NCI-H187 (cell line): ENCODE measurements at regions not wholly inside any gene's neighbourhood (a gene's known extent, or its start where the extent isn't known, plus 50 kb on each side); places are given as distances from the start of the nearest gene placed in this dataset.
"Not testable (repeated sequence)": the region's sequence is repeated elsewhere in the genome, so short reads cannot be mapped to it uniquely, and the experiment has no call there.

Source experiments
- DNase-seq, 2 experiments: peaks; one replicate each; lab custom pipeline; 2025; lab: John Stamatoyannopoulos, UW

DNA sequence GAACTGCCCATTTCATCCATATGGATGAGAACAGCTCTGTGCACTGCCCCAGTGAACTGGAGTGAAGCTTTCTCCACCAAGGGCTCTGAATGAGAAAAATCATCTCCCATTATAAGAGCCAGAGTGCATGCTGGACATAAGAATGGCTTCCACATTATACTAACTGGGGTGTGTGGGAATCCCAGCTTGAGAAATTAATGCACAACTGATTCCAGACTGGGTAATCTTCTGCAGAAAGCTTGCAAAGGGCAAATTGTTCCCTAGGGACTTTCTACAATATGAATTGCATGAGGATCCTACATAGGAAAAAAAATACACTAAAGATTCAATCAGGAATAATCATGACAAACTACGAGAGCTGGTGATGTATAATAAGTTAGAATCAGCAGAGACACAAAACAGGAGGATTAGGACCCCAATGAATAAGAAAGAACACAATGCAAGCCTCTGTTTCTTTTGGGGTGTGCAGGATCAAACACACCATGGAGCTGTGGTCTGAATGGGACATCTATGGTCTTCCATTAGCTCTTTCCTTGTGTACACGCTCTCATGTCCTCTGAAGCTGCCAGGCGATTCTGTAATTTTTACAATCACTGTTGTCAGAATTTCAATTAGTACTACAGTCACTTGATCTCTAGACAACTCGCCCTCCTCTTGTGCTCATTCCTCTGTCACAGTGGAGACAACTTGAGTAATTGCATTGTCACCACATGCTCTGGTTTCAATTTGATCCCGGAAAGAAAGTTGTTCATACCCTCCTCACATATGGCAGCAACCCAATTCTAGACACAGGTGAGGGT, 1327.4 kb downstream of the GATA3 start:
- no peak for DNase-seq

DNA sequence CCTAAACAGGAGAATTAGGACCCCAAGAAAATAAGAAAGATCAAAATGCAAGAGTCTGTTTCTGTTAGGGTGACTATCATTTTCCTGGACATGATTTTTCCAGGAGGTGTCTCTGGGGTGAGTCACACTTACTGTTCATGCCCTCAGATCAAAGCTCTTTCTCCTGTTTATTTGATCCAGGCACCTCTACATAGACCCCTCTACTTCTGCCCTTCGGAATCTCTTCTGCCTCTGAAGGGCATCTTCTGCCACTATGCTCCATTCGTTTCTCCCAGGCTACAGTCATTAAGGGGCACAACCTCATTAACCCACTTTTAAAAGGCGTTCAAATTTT, 1328.0 kb downstream of the GATA3 start:
- no peak for DNase-seq

GRCh38 chr10:9390516-9390915, 1336.0 kb downstream of the GATA3 start:
- DNase-seq = no peak

DNA sequence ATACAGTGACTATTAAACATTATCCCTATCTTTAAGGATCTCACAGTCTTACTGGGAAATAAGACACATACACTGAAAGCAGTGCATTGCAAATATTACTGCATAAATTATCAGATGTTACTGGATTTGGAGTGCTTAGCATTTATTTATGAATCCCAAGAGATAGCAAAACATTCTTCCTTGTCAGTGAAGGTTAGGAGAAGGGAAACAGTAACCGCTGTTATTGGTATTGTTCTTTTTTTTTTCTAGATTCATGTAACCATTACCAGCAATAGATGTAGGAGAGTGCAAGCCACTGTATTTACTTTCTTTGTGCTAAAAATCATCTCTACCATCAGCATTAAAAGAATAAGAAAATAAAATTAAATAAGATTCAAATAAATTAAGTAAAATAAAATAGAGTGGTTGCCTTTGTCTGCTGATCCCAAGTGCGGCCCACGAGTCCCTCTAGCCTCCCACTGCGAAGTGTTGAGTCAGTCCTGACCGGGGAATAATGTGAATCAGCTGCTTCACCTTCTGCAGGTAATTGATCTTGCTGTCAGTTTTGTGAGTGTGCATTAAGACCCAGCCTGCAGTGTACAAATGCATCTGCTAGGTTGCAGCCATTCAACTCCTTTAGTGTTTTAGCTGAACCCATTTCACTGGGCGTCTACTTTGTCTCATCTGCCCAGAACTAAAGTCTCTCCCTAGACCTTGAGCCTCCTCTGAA, 1344.9 kb downstream of the GATA3 start:
- DNase-seq = no peak

DNA sequence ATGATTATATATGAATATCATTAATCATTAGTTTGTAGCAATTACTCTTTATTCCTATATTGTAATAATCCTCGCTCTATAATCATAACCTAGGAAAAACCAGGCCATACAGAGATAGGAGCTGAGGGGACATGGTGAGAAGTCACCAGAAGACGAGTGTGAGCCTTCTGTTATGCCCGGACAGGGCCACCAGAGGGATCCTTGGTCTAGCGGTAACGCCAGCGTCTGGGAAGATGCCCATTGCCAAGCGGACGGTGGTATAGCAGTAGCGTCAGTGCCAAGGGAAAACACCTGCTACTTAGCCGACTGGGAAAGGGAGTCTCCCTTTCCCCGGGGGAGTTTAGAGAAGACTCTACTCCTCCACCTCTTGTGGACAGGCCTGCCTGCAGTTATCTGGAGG, 1347.6 kb downstream of the GATA3 start:
- DNase-seq = not testable (repeated sequence)

DNA sequence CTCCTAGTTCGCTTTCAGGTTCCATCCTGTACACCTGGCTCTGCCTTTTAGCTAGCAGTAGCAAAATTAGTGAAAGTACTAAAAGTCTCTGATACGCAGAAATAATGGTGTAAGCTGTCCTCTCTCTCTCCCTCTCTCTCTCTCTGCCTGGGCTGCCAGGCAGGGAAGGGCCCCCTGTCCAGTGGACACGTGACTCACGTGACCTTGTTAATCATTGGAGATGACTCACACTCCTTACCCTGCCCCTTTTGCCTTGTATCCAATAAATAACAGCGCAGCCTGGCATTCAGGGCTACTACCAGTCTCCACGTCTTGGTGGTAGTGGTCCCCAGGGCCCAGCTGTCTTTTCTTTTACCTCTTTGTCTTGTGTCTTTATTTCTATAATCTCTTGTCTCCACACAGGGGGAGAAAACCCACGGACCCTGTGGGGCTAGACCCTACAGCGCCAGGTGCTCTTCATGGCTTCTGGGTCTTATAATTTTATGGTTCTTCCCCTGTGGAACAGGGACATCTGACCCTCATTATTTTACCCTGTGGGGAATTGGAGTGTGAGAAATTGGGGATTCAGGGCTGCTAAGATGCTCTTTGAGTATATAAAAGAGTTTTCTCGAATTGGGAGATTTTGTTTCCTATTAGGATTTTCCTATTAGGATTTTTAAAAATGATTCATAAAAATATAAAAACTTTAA, 1348.2 kb downstream of the GATA3 start:
- not testable (repeated sequence) for DNase-seq

GRCh38 chr10:9407201-9407600, 1352.7 kb downstream of the GATA3 start:
- DNase-seq = not testable (repeated sequence)

GRCh38 chr10:9416331-9416730, 1361.8 kb downstream of the GATA3 start:
- DNase-seq = no peak

GRCh38 chr10:9419757-9420156, 1365.3 kb downstream of the GATA3 start:
- no peak for DNase-seq

DNA sequence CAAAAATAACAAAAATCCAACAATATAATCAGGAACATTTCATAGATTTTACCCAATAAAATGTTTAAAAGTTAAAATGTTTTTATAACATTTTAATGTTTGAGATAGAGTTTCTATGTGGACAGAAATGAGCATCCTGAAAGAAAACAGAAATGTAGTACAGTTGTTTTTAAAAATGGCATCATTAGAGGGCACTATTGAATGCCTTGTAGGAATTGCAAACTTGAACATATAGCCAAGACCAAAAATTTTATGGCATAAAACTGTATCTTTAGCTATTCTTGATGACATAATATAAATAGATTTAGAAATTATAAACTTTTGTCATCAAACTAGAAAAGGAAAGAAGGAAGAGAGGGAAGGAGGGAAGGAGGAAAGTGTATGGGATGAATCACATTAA, 1372.7 kb downstream of the GATA3 start:
- no peak for DNase-seq

DNA sequence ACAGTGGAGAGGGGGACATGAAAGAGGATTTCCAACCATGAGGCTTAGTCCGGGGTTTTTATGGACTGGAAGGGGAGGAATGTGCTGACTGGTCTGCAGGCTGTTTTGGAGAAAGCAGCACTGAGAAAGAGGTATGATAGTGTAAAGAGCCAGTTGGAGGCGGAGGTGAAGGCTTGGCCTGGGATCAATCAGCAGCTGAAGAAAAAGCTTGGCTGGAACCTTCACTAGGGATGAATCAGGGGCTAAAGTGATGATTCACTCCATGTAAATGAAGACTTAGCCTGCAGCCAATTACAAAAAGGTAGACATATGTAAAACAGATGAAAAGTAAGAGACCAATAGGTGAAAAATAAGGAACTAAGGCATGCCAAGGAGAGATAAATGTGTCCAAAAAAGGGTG, 1382.6 kb downstream of the GATA3 start:
- no peak for DNase-seq

DNA sequence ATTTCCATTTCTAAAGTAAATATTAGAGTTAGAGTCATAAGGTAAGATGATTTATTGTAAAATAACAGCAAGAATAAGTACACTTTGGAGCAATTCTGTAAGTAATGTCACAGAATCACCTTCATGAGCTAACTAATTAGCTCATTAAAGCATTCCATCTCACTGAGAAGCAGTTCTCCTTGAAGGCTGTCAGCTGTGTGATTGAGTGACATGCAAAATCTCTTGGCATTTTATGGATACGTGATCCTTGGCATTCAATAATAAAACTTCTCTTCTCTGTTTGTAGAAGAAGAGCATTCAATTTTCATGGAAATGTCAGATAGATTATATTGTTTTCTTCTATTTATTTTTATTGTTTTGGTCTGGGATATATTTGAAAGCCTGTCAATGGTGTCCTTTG, 1389.3 kb downstream of the GATA3 start:
- DNase-seq = no peak

- no peak for DNase-seq
These were observed 1395.0 kb downstream of the GATA3 start for GRCh38 chr10:9449530-9449929.

GRCh38 chr10:9450801-9451200, 1396.3 kb downstream of the GATA3 start:
- DNase-seq = no peak

GRCh38 chr10:9451211-9451773, 1396.8 kb downstream of the GATA3 start:
- DNase-seq = no peak

GRCh38 chr10:9452056-9452455, 1397.6 kb downstream of the GATA3 start:
- DNase-seq = no peak

- DNase-seq = not testable (repeated sequence)
These were observed 1399.4 kb downstream of the GATA3 start for GRCh38 chr10:9453871-9454270.

- no peak for DNase-seq
These were observed 1415.2 kb downstream of the GATA3 start for GRCh38 chr10:9469663-9470205.

DNA sequence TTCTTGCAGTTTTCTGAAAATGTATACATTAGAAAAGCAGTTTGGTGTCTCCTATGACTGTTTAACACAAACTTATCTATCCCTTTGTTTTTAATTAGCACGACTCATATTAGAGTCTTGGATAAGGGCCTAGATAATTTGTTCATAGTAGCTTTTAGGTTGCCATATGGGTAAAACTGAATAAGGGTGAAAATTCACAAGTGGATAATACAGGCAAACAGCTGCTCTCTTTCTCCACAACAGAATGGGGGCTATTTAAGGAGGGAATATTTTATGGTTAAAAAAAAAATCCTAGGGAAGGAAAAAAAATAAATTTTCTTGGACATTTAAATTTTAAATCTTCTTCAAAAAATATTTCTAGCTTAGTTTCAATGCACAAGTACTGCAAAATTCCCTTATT, 1416.1 kb downstream of the GATA3 start:
- DNase-seq = no peak

DNA sequence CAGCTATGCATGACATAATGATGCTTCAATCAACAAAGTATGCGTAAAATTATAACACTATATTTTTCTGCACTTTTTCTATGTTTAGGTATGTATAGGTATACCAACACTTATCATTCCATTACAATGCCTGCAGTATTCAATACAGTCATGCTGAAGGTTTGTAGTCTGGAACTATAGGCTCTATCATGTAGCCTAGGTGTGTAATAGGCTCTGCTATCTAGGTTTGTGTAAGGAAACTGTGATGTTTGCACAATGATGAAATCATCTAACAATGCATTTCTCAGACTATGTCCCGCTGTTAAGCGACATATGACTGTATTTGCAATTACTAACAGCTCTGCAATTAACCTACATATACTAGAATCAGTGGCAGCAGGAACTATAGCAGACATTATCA, 1447.5 kb downstream of the GATA3 start:
- no peak for DNase-seq

DNA sequence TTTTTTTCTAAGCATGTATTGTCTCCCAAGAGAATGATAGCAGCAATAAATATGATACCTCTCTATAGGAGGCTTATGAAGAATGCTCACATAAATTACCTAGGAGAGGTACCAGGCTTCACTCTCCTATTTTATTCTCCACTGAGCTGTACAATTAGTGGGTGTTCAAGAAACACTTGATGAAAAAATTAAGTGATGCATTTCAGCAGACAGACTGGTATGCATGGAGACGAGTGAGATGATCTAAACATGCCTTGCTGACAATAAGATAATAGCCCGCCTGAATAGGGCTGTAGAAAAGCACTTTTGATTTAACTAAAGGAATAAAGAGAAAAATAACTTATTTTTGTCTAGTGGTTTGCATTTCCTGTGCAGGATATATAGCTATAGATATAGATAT, 1449.7 kb downstream of the GATA3 start:
- no peak for DNase-seq

- DNase-seq = no peak
These were observed 1451.1 kb downstream of the GATA3 start for GRCh38 chr10:9505546-9505945.
